Fibroblast of the aortic adventitia (primary cell): ENCODE measurements at regions not wholly inside any gene's neighbourhood (a gene's known extent, or its start where the extent isn't known, plus 50 kb on each side); places are given as distances from the start of the nearest gene placed in this dataset.

Source experiments
- DNase-seq: peaks from one replicate; pipeline ENCODE4 v3.0.0-alpha.2; 2010; ENCODE audit warnings: low read depth
- H3K4me3 ChIP-seq: 2 replicates; pipeline ENCODE4 v1.5.1; 2011; ENCODE audit warnings: low read depth, mild to moderate bottlenecking, control low read depth, low read length, moderate library complexity
- CTCF ChIP-seq: IDR thresholded peaks from 2 replicates; pipeline ENCODE4 v1.5.1; 2011; ENCODE audit warnings: mild to moderate bottlenecking, low read length, control low read depth, inconsistent platforms; ENCODE audit not compliant: insufficient read depth

GRCh38 chr9:80435591-80435990 is 863.8 kb downstream of the TLE4 start:
- no peak for TF ChIP-seq CTCF
- H3K4me3 ChIP-seq: no peak overlapping the region
- no peak for DNase-seq

- no peak for TF ChIP-seq CTCF
- no peak overlapping the region for H3K4me3 ChIP-seq
- no peak for DNase-seq
Measured at GRCh38 chr9:80426992-80427391, 855.2 kb downstream of the TLE4 start.

GRCh38 chr9:80417211-80417773 is 845.5 kb downstream of the TLE4 start:
- TF ChIP-seq CTCF: no peak
- no peak overlapping the region for H3K4me3 ChIP-seq
- DNase-seq: no peak

DNA sequence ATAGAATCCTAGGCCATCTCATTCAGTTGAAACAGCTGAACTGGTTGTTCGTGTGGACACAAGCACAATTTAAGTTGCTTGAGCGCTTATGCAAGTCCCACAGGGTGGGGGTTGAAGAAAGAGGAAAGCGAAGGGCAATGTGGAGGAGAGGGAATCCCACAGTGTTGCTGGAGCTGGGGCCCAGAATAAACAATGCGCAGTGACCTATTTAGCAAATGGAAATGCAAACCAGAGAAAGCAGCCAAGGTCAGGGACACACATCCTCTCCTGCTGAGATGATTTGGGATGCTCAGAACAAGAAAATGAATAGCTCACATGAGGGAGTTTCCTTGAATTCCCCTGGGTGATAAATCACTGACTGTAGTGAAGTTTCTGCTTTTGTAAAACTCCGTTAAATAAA is 838.3 kb downstream of the TLE4 start:
- no peak for DNase-seq
- no peak overlapping the region for H3K4me3 ChIP-seq
- TF ChIP-seq CTCF: no peak

DNA sequence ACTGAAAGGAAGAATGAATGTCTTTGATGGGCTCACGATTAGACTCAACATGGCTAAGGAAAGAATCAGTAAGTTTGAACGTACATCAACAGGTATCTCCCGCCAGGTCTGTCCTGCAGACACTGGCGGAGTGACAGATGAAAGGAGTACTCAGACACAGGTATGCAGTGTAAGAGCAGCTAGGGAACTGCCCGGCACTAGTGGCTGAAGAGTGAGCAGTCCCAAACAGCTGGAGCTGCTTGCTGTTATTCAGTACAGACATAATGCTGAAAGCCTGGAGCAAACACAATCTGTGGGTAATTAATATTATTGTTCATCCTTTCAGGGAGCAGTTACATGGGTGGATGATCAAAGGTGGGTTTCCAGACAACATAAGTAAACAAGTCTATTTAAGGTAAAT is 835.5 kb downstream of the TLE4 start:
- TF ChIP-seq CTCF: no peak
- no peak overlapping the region for H3K4me3 ChIP-seq
- no peak for DNase-seq

- TF ChIP-seq CTCF: no peak
- H3K4me3 ChIP-seq: no peak overlapping the region
- no peak for DNase-seq
Measured at GRCh38 chr9:80401243-80401642, 829.5 kb downstream of the TLE4 start.

DNA sequence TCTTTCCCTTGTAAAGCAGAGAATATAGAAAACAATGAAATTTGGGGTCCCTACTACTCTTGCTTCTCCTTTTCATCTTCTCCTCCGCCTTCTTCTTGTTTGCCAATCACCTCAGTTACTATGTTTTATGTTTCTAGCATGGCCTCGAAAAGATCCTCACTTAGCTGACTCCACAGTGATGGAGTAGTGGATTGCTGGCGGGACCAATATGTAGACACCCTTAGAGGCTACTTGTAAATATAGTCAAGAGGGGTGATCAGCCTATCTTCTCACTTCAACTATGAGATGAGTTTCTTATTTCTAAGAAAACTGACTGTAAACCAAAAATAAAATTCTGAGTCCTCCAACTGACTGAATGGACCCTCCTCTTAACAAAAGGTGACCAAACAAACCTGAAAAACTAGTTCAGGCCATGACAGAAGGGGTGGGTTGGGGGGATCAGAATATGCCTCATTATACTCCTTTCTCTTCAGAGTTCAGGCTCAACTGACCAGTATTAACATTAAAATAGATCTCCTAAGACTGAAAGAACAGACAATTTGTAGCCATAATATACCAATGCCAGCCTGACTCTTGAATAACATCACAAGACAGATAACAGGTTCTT is 829.0 kb downstream of the TLE4 start:
- DNase-seq: no peak
- no peak for TF ChIP-seq CTCF
- H3K4me3 ChIP-seq: no peak overlapping the region
